HG02840 (cell line): ENCODE measurements at regions not wholly inside any gene's neighbourhood (a gene's known extent, or its start where the extent isn't known, plus 50 kb on each side); places are given as distances from the start of the nearest gene placed in this dataset.

Experiments used
- ATAC-seq: cut with Tn5 transposase; IDR thresholded peaks from one replicate; pipeline ENCODE4 v1.9.1; 2021; ENCODE audit warnings: mild to moderate bottlenecking, moderate library complexity, moderate number of reproducible peaks; ENCODE audit not compliant: unreplicated experiment, low FRiP score

DNA sequence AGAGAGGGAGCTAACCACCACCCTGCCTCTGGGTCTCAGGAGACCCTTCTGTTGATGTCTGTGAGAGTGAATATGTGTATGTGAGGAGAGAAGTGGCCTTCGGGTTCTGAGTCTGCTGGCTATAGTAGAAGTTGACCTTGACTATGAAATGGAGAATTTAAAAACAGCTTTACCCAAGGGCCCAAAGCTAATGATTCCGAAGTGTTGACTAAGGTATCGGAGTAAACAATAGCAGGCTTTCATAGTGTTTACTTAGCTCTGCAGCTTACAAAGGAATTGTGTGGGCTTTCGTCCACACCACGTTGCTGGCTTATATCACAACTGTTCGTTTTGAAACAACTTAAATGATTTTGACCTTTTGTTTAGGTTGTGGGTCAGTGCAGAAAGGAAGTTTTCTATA lies 126.5 kb upstream of the JAG1 start:
- ATAC-seq, result no peak

DNA sequence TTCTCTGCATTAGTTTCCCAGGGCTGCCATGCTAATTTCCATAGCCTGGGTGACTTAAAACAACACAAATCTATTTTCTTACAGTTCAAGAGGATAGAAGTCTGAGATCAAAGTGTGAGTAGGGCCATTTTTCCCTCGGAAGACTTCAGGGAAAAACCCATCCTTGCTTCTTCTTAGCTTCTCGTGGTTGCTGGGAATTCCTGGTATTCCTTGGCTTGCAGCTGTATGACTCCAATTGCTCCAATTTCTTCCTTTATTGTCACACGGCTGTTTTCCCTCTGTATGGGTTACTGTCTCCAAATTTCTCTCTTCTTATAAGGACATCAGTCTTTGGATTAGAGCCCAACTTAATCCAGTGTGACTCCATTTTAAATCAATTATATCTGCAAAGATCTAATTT lies 128.4 kb upstream of the JAG1 start:
- ATAC-seq, result no peak

- no peak for ATAC-seq
These were observed 132.0 kb upstream of the JAG1 start for GRCh38 chr20:10805764-10806163.

- no peak for ATAC-seq
These were observed 132.7 kb upstream of the JAG1 start for GRCh38 chr20:10806539-10806938.

DNA sequence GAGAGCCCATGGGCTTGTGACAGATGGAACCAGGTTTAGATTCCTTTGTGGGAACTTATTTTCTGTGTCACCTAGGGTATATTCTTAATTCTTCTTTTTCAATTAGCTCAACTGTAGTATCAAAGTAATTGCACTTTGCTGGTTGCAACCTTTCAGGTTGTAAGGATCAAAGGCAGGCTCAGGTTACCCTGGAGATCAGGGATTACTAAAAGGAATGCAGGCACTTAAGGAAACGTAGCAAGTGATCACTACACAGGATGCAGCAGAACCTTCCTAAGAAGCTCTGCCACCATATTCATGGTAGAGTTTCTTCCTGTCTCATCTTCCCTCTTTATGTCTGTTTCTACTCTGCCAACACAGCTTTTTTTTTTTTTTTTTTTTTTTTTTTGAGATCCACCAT lies 133.2 kb upstream of the JAG1 start:
- no peak for ATAC-seq

DNA sequence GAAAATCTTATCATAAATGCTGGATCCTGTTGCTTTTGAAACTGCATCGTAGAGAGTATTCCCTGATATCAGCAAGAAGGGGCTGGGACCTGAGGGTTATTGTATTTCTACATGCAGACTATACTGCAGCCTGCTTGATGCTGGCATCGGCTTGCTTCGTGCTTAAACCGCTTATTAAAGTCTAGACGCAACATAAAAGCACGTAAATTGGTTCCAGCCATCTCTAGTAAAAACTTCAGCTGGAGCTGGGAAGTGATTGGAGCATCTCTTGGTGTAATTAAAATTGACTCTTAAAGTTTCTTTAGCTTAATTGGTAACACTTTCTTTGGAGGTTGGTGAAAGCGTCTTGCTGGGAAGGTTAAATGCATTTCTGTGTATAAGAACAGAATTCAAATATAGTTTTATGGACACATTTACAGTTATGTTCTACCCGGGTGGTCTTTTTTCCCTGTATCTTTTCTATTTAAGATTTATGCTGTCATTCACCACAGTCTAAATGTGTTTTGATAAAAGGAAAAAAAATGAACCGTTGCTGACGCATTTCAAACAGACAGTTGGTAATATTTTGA lies 139.0 kb upstream of the JAG1 start:
- ATAC-seq, result no peak

DNA sequence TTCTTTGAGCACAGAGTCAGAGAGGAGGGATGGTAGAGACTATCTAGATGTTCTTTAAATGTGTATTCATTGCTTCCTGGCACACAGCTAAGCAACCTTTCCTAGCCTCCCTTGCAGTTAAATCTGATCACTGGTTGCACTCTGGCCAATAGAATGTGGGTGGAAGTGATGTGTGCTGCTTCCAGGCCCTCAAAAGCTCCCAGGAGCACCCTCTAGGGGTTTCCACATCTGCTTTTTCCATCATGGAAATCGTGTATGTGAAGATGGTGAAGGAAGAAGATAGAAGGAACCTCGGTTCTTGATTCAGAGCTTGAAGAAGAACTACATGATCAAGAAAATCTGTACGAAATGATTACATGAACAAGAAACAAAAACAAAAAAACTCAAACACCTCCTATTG lies 149.8 kb upstream of the JAG1 start:
- no peak for ATAC-seq

DNA sequence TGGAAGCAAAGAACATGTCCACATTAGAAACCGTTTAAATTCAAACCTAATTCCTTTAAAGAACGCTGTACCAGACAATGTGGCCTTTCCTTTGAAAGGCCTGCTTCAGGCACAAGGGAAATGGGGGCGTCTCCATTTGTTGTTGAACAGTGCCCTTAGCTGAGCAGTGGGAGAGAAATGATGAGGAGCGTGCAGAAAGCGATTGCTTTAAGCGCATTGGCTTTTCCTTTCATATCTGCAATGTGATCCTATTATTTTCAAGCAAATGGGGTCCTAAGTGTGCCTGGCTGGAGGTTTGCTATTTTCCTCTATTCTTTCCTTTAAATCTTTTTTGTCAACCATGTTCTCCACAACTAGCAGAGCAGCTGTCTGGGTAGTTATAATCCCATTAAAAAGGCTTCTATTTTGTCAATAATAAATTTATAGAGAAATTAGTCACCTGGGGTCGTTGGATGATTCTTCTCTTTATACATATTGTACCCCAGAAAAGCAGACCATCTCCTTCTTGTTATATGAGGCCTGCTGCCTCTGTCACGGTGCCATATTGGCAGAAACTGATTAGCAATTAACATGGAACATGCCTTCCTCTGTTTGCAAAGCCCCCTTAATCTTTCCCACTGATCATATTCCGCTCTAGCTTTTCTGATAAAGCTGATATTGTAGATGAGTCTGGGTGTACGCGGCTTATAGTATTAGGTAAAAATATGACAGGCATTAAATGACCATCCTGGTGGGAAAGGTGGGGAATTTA lies 151.1 kb upstream of the JAG1 start:
- no peak for ATAC-seq

DNA sequence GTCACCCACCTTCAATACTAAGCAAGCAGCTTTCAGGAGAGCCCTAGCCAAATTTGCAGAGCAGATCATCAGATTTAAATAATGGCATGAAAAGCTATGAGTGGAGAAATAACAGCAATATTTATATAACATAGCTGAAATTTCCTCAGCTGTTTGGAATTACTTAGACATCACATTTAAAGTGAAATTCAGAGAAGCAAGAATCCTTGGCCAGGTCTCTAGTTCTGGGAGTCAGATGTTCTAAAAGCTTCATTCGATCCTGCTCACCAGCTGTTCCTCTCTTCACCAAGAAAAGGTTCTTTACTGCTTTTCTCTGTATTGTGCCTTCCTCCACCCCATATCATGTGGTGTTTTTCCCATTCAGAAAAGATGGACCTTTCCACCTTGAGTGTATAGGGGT lies 152.3 kb upstream of the JAG1 start:
- no peak for ATAC-seq

DNA sequence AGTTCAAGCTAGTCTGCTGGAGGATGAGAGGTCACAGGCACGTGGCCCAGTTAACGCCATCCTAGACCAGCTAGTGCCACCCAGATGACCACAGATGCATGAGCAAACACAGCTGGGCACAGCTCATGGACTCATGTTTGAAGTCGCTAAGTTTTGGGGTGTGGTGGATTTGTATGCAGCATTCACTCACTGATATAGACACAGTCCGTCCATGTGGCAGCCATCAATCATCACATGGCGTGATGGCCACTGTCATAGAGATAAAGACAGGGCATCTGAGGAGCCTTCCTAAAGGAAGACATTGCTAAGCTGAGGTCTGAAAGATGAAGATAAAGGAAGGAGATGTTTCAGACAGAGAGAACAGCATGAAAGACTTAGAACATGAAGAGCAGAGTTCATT lies 154.4 kb upstream of the JAG1 start:
- ATAC-seq, result no peak

DNA sequence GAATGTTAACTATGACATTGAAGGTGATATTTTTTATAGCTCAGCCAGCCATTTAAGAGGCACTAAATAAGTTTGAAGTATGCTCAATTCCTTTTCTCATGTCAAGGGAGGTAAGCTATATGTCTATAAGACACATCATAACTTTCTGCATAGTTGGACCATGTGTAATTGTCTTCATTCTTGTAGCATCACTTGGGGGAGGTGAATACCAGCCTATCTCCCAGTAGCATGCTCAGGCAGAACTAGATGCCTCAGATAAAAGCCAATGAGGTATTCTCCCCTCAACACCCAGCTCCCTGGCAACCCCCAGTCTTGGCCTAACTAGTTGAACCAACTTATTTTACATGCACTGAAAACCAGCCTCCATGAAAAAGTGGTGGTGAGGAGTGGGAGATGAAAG lies 158.3 kb upstream of the JAG1 start:
- no peak for ATAC-seq

- no peak for ATAC-seq
These were observed 164.1 kb upstream of the JAG1 start for GRCh38 chr20:10837901-10838300.

- ATAC-seq, result no peak
These were observed 168.3 kb upstream of the JAG1 start for GRCh38 chr20:10842116-10842515.

DNA sequence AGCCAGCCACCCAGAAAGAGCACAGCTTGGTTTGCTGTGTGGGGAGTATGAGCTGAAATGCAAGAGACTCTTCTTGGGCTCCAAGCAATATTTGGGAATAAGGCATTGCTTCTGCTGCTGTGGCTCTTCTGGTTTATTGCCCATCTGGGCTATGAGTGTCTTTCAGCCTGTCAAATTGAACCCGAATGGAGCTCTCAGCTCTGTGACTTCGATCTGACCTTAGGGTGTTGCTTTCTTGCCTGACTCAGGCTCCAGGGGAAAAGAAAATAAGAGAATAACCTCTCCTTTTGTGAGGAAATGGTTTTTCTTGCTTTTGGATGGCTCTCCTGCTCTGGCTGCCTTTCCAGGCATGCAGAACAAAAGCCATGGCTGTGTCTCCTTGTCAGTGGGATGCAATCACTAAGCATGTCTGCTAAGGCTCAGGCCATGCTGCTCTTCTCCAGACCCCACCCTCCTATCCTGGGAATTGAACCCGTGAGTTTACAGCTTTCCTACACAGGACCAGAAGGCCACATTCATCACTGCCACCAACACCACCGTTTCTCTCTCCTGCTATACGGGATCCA lies 169.4 kb upstream of the JAG1 start:
- ATAC-seq, result no peak

DNA sequence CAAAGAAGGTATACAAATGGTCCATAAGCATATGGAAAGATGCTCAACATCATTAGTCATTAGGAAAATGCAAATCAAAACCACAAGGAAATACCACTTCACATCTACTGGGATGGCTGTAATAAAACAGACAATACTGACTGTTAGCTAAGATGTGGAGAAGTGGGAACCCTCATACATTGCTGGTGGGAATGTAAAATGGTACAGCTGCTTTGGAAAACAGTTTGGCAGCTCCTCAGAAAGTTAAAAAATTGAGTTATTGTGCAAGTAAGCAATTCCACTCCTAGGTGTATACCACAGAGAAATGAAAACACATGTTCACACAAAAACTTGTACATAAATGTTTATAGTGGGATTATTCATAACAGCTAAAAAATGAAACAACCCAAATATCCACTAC lies 173.0 kb upstream of the JAG1 start:
- no peak for ATAC-seq

- ATAC-seq, result no peak
These were observed 175.1 kb upstream of the JAG1 start for GRCh38 chr20:10848810-10849370.

GRCh38 chr20:10853176-10853575 lies 179.4 kb upstream of the JAG1 start:
- ATAC-seq, result no peak

- no peak for ATAC-seq
These were observed 179.9 kb upstream of the JAG1 start for GRCh38 chr20:10853731-10854130.

DNA sequence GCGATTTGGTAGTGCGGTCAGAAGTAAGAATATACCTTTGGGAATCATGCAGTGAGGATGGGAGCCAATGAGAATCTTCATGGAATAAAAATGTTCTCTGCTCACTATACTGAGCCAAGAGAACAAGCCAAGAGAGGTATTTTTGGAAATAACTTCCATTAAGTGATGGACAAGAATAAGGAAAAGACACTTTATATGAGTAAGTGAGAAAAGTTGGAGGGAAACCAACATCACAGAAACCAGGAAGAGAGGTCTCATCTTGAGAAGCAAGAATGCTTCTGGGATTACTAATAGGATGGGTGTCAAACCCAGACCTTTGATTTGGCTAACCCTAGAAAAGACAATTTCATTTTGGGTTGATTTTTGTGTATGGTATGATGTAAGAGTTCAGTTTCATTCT lies 181.2 kb upstream of the JAG1 start:
- ATAC-seq, result no peak

DNA sequence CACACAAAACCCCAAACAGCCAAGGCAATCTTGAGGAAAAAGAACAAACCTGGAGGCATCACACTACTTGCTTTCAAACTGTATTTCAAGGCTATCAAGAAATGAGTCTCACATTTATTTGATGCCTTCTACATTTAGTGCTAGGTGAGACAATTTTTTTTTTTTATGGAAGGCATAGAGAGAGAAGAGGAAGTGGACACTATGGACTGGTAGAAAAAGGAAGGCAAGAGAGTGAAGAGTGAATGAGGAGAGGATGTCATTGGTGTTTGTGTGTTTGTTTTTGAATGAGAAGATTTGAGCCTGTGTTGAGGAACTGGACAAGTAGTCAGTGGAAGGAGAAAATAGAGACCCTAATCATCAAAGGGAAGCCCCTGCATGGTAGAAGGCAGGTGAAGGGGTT lies 182.0 kb upstream of the JAG1 start:
- ATAC-seq, result no peak

DNA sequence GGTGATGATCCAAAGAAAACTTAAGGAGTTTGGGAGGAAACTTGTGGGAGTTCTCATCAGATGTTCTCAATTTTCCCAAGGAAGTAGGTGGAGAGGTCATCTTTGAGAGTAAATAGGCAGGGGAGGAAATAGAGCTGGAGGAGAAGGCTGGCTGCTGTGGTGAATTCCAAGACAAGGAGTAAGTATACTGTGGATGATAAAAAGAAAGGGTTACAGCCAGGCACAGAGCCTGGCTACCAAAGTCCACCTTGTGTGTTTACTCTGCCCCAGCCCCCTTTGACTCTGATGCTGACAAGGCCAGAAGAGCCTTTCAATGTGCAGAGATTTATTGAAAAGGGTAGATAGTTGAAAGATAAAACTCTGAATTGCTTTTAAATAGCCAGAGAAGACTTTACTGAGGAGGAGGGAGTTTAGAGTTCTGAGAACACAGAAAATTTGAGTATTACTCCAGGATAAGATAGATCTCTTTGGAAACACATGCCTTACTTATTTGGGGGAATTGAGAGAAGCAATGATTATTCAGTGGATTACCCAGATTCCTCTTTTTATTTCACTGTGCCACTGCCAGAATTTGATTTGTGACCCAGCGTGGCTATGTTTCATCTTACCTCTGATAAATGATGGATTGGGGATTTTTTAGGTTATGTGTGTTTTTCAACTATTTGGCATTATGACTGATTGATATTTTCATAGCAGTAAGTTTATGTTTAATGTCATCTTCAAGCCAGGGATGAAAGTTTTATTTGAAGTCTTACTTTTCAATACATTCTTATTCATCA lies 182.6 kb upstream of the JAG1 start:
- no peak for ATAC-seq
